ENCODE measurements at regions not wholly inside any gene's neighbourhood (a gene's known extent, or its start where the extent isn't known, plus 50 kb on each side); places are given as distances from the start of the nearest gene placed in this dataset.

- Histone ChIP-seq H3K36me3 (ENCODE audit: insufficient read depth, insufficient read length, low read length) (no peaks in the 10 kb centered on the region), H3K4me3 (ENCODE audit: insufficient read length, low read depth) (no peak overlapping the region), H3K27me3 (ENCODE audit: insufficient read depth, insufficient read length) (no peaks in the 10 kb centered on the region), H3K4me1 (ENCODE audit: insufficient read depth, insufficient read length) (no peaks in the 10 kb centered on the region), H3K9ac (ENCODE audit: insufficient read length, low read depth) (no peak overlapping the region), H3K9me3 (ENCODE audit: insufficient read depth, low read length) (no peaks in the 10 kb centered on the region)
- DNase-seq (ENCODE audit: low read depth, low spot score): no peak
- TF ChIP-seq ZNF274 (IDR thresholded peaks at IDR 0.05; ENCODE audit: low read depth, low read length): no peak
- no peak for TF ChIP-seq YY1 (IDR thresholded peaks at IDR 0.05; ENCODE audit: insufficient read depth, insufficient read length)
- no peak for TF ChIP-seq SUZ12 (IDR thresholded peaks at IDR 0.05; ENCODE audit: extremely low read depth, insufficient read depth, insufficient read length)
These were observed 123.4 kb upstream of the SEMA3D start for GRCh38 chr7:85310301-85310700.

DNA sequence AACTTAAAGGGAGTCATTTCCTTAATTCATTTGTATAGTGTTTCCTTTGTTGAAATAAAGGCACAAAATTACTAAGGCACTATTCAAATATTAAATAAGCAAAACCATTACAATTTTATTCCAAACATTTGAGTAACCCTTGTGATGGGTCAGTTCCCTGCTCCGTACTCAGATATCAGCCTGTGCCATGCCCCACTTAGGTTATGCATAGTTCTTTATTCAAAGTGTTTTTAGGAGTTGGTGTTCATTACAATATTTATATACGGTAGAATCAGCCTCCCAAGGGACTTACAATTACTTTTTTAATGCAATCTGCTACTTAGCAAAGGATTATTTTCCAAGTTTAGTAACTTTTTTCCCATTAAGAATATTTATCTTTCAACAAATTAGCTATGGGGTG lies 119.3 kb upstream of the SEMA3D start:
- no peak for DNase-seq (ENCODE audit: low read depth, low spot score)
- H3K4me1 ChIP-seq (ENCODE audit: insufficient read depth, insufficient read length): no peaks in the 10 kb centered on the region

DNA sequence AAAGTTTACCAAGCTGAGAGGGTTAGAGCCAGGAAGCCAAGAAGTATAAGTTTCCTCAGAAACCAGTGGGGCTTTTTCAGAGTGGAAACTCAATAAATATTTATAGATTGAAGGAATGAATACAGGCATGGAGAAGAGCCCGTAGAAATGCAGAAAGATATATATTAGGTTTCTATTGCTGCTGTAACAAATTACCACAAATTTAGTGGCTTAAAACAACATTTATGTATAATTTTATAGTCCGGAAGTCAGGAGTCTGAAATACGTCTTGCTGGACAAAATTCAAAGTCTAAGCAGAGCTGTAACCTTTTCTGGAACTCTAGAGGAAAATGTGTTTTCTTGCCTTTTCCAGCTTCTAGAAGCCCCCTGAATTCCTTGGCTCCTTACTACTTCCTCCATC lies 107.3 kb upstream of the SEMA3D start:
- H3K9ac ChIP-seq (ENCODE audit: insufficient read length, low read depth): no peak overlapping the region
- TF ChIP-seq ZNF274 (IDR thresholded peaks at IDR 0.05; ENCODE audit: low read depth, low read length) (no peak), YY1 (IDR thresholded peaks at IDR 0.05; ENCODE audit: insufficient read depth, insufficient read length) (no peak), SUZ12 (IDR thresholded peaks at IDR 0.05; ENCODE audit: extremely low read depth, insufficient read depth, insufficient read length) (no peak)

More for the DNA sequence above, 119.3 kb upstream of the SEMA3D start:
- H3K9me3 ChIP-seq (ENCODE audit: insufficient read depth, low read length): no peaks in the 10 kb centered on the region
- H3K27me3 ChIP-seq (ENCODE audit: insufficient read depth, insufficient read length): no peaks in the 10 kb centered on the region
- TF ChIP-seq SUZ12 (IDR thresholded peaks at IDR 0.05; ENCODE audit: extremely low read depth, insufficient read depth, insufficient read length) (no peak), ZNF274 (IDR thresholded peaks at IDR 0.05; ENCODE audit: low read depth, low read length) (no peak), YY1 (IDR thresholded peaks at IDR 0.05; ENCODE audit: insufficient read depth, insufficient read length) (no peak)
- no peaks in the 10 kb centered on the region for H3K36me3 ChIP-seq (ENCODE audit: insufficient read depth, insufficient read length, low read length)
- H3K4me3 ChIP-seq (ENCODE audit: insufficient read length, low read depth): no peak overlapping the region
- H3K9ac ChIP-seq (ENCODE audit: insufficient read length, low read depth): no peak overlapping the region

GRCh38 chr7:85292908-85293576 lies 106.2 kb upstream of the SEMA3D start:
- H3K9ac ChIP-seq (ENCODE audit: insufficient read length, low read depth): no peak overlapping the region
- no peaks in the 10 kb centered on the region for H3K27me3 ChIP-seq (ENCODE audit: insufficient read depth, insufficient read length)
- H3K4me1 ChIP-seq (ENCODE audit: insufficient read depth, insufficient read length): no peaks in the 10 kb centered on the region
- no peaks in the 10 kb centered on the region for H3K36me3 ChIP-seq (ENCODE audit: insufficient read depth, insufficient read length, low read length)
- TF ChIP-seq ZNF274 (IDR thresholded peaks at IDR 0.05; ENCODE audit: low read depth, low read length): no peak
- no peak for TF ChIP-seq SUZ12 (IDR thresholded peaks at IDR 0.05; ENCODE audit: extremely low read depth, insufficient read depth, insufficient read length)
- TF ChIP-seq YY1 (IDR thresholded peaks at IDR 0.05; ENCODE audit: insufficient read depth, insufficient read length): no peak
- no peak for DNase-seq (ENCODE audit: low read depth, low spot score)
- no peak overlapping the region for H3K4me3 ChIP-seq (ENCODE audit: insufficient read length, low read depth)
- H3K9me3 ChIP-seq (ENCODE audit: insufficient read depth, low read length): no peaks in the 10 kb centered on the region

More for the DNA sequence above, 107.3 kb upstream of the SEMA3D start:
- no peaks in the 10 kb centered on the region for H3K27me3 ChIP-seq (ENCODE audit: insufficient read depth, insufficient read length)
- no peaks in the 10 kb centered on the region for H3K4me1 ChIP-seq (ENCODE audit: insufficient read depth, insufficient read length)
- no peak for DNase-seq (ENCODE audit: low read depth, low spot score)
- no peak overlapping the region for H3K4me3 ChIP-seq (ENCODE audit: insufficient read length, low read depth)
- H3K36me3 ChIP-seq (ENCODE audit: insufficient read depth, insufficient read length, low read length): no peaks in the 10 kb centered on the region
- no peaks in the 10 kb centered on the region for H3K9me3 ChIP-seq (ENCODE audit: insufficient read depth, low read length)

GRCh38 chr7:85290269-85290668 lies 103.4 kb upstream of the SEMA3D start:
- Histone ChIP-seq H3K27me3 (ENCODE audit: insufficient read depth, insufficient read length) (no peaks in the 10 kb centered on the region), H3K9me3 (ENCODE audit: insufficient read depth, low read length) (no peaks in the 10 kb centered on the region), H3K9ac (ENCODE audit: insufficient read length, low read depth) (no peak overlapping the region), H3K4me3 (ENCODE audit: insufficient read length, low read depth) (no peak overlapping the region), H3K36me3 (ENCODE audit: insufficient read depth, insufficient read length, low read length) (no peaks in the 10 kb centered on the region), H3K4me1 (ENCODE audit: insufficient read depth, insufficient read length) (no peaks in the 10 kb centered on the region)
- DNase-seq (ENCODE audit: low read depth, low spot score): no peak
- no peak for TF ChIP-seq YY1 (IDR thresholded peaks at IDR 0.05; ENCODE audit: insufficient read depth, insufficient read length)
- no peak for TF ChIP-seq ZNF274 (IDR thresholded peaks at IDR 0.05; ENCODE audit: low read depth, low read length)
- TF ChIP-seq SUZ12 (IDR thresholded peaks at IDR 0.05; ENCODE audit: extremely low read depth, insufficient read depth, insufficient read length): no peak

DNA sequence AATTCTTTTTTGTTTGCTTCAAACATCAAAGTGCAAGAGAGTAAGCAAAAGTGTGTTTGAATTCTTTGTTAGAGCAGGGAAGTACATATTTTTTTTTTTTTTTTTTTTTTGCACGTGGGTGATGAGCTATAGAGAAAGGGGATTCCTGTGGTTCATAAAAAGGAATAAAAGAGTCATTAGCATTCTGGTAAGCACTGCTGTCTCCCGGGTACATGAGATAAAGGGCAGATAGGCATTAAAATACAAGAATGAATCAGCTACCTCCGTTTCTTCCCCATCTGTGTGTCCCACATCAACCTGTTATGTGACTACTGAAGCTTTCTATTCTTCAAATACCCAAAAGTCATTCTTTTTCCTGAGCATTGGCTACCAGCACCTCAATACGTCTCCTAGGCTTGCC lies 102.4 kb upstream of the SEMA3D start:
- no peak for DNase-seq (ENCODE audit: low read depth, low spot score)
- H3K27me3 ChIP-seq (ENCODE audit: insufficient read depth, insufficient read length): no peaks in the 10 kb centered on the region
- H3K4me1 ChIP-seq (ENCODE audit: insufficient read depth, insufficient read length): no peaks in the 10 kb centered on the region
- TF ChIP-seq YY1 (IDR thresholded peaks at IDR 0.05; ENCODE audit: insufficient read depth, insufficient read length) (no peak), SUZ12 (IDR thresholded peaks at IDR 0.05; ENCODE audit: extremely low read depth, insufficient read depth, insufficient read length) (no peak), ZNF274 (IDR thresholded peaks at IDR 0.05; ENCODE audit: low read depth, low read length) (no peak)
- H3K9me3 ChIP-seq (ENCODE audit: insufficient read depth, low read length): no peaks in the 10 kb centered on the region
- no peak overlapping the region for H3K9ac ChIP-seq (ENCODE audit: insufficient read length, low read depth)
- no peaks in the 10 kb centered on the region for H3K36me3 ChIP-seq (ENCODE audit: insufficient read depth, insufficient read length, low read length)
- H3K4me3 ChIP-seq (ENCODE audit: insufficient read length, low read depth): no peak overlapping the region

GRCh38 chr7:85287106-85287825 lies 100.4 kb upstream of the SEMA3D start:
- Histone ChIP-seq H3K27me3 (ENCODE audit: insufficient read depth, insufficient read length) (no peaks in the 10 kb centered on the region), H3K36me3 (ENCODE audit: insufficient read depth, insufficient read length, low read length) (no peaks in the 10 kb centered on the region), H3K9me3 (ENCODE audit: insufficient read depth, low read length) (no peaks in the 10 kb centered on the region), H3K4me1 (ENCODE audit: insufficient read depth, insufficient read length) (no peaks in the 10 kb centered on the region), H3K9ac (ENCODE audit: insufficient read length, low read depth) (no peak overlapping the region), H3K4me3 (ENCODE audit: insufficient read length, low read depth) (no peak overlapping the region)
- TF ChIP-seq SUZ12 (IDR thresholded peaks at IDR 0.05; ENCODE audit: extremely low read depth, insufficient read depth, insufficient read length) (no peak), YY1 (IDR thresholded peaks at IDR 0.05; ENCODE audit: insufficient read depth, insufficient read length) (no peak), ZNF274 (IDR thresholded peaks at IDR 0.05; ENCODE audit: low read depth, low read length) (no peak)
- no peak for DNase-seq (ENCODE audit: low read depth, low spot score)
